ENCODE measurements at regions not wholly inside any gene's neighbourhood (a gene's known extent, or its start where the extent isn't known, plus 50 kb on each side); places are given as distances from the start of the nearest gene placed in this dataset.
A peak's percentile ranks its signal among the peaks of the same experiment; 100 is the strongest.

- Histone ChIP-seq H3K9me3 (peaks cover 14% of the 10 kb centered on the region; the same call in 2 of the 3 replicates), H3K4me3 (no peak overlapping the region), H3K27ac (peak overlapping the region; percentile 26 to 74; a peak in 4 of 6 replicates), H3K4me1 (peaks cover 23% of the 10 kb centered on the region), H3K4me2 (no peak overlapping the region)
- TF ChIP-seq, protein P1, sequence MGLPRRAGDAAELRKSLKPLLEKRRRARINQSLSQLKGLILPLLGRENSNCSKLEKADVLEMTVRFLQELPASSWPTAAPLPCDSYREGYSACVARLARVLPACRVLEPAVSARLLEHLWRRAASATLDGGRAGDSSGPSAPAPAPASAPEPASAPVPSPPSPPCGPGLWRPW (IDR thresholded peaks at IDR 0.05), result no peak
- TF ChIP-seq SMC3 (IDR thresholded peaks at IDR 0.05) (no peak), NFE2L2 (conservative IDR thresholded peaks at IDR 0.05; ENCODE audit: low read length) (no peak), EHMT2 (IDR thresholded peaks at IDR 0.05; ENCODE audit: low read depth) (no peak), FOSB (CRISPR knock-in tag; IDR thresholded peaks at IDR 0.05) (no peak), BHLHE40 (IDR thresholded peaks at IDR 0.05; ENCODE audit: low read depth, low read length) (no peak), NPAS2 (CRISPR knock-in tag; IDR thresholded peaks at IDR 0.05; ENCODE audit: borderline replicate concordance) (no peak), E2F6 (IDR thresholded peaks at IDR 0.05; ENCODE audit: borderline replicate concordance, low read depth) (no peak)
- TF ChIP-seq, protein P2, sequence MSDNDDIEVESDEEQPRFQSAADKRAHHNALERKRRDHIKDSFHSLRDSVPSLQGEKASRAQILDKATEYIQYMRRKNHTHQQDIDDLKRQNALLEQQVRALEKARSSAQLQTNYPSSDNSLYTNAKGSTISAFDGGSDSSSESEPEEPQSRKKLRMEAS (IDR thresholded peaks at IDR 0.05), result no peak
- ATAC-seq (no peak), FAIRE-seq (no peak), DNase-seq (ENCODE audit: low read depth in 1 of 2, low spot score in 1 of 2) (no peak)
- CTCF ChIA-PET, result no interaction called here
- POLR2A ChIA-PET, result no interaction called here
- WGBS (ENCODE audit: missing lambda C conversion rate), result 93% methylated on average over 3 of the region's 7 CpGs
Measured at GRCh38 chrX:141402897-141403610, 160.7 kb upstream of the SPANXC start.

DNA sequence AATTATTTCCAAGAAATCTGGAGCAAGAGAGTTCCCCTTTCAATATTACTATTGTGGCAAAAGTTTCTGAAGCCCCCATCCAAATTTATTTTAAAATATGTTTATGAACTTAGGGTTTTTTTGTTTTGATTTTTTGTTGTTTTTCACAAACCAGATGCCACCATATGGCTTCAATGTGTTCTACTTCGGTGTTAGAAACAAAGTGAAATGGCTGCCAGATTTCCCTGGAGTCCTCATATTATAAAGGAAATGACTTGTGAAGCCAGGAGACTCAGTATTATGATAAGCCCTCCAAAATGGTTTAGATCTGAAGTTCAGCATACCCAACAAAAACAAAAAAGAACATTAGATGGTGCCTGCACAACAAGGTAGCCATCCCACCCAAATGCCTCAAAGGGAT lies 154.2 kb upstream of the SPANXC start:
- H3K4me3 ChIP-seq, result no peak overlapping the region
- CTCF ChIA-PET, result no interaction called here
- no peaks in the 10 kb centered on the region for H3K4me1 ChIP-seq
- no peak overlapping the region for H3K27ac ChIP-seq
- no peak overlapping the region for H3K4me2 ChIP-seq
- H3K9me3 ChIP-seq, result no peaks in the 10 kb centered on the region; the same call in 2 of the 3 replicates
- ATAC-seq (no peak), FAIRE-seq (peak; percentile 7), DNase-seq (ENCODE audit: low read depth in 1 of 2, low spot score in 1 of 2) (no peak)
- no peak for TF ChIP-seq CHD4 (IDR thresholded peaks at IDR 0.05; ENCODE audit: borderline replicate concordance)
- TF ChIP-seq ZNF302 (CRISPR knock-in tag; IDR thresholded peaks at IDR 0.05), result no peak
- TF ChIP-seq NFE2L2 (conservative IDR thresholded peaks at IDR 0.05; ENCODE audit: low read length), result no peak
- TF ChIP-seq CHD2 (IDR thresholded peaks at IDR 0.05; ENCODE audit: low read length, partially characterized antibody), result no peak
- TF ChIP-seq FOSB (CRISPR knock-in tag; IDR thresholded peaks at IDR 0.05), result no peak
- TF ChIP-seq BHLHE40 (IDR thresholded peaks at IDR 0.05; ENCODE audit: low read depth, low read length), result no peak
- 74% methylated on average over 1 of the region's 1 CpG for WGBS (ENCODE audit: missing lambda C conversion rate)
- POLR2A ChIA-PET, result no interaction called here

GRCh38 chrX:141375011-141375760 lies 132.9 kb upstream of the SPANXC start:
- Histone ChIP-seq H3K4me3 (no peak overlapping the region), H3K4me2 (no peak overlapping the region), H3K27ac (no peak overlapping the region), H3K9me3 (no peaks in the 10 kb centered on the region), H3K4me1 (no peaks in the 10 kb centered on the region)
- TF ChIP-seq ESRRA (IDR thresholded peaks at IDR 0.05; ENCODE audit: borderline replicate concordance, low read length), result no peak
- no peak for TF ChIP-seq KDM5A (IDR thresholded peaks at IDR 0.05)
- no peak for TF ChIP-seq NR3C1 (IDR thresholded peaks at IDR 0.05)
- TF ChIP-seq JUN (IDR thresholded peaks at IDR 0.05), result no peak
- TF ChIP-seq TFCP2L1 (CRISPR knock-in tag; IDR thresholded peaks at IDR 0.05), result no peak
- TF ChIP-seq RARB (CRISPR knock-in tag; IDR thresholded peaks at IDR 0.05), result no peak
- no peak for TF ChIP-seq MAFK (IDR thresholded peaks at IDR 0.05; ENCODE audit: partially characterized antibody)
- TF ChIP-seq NFE2L2 (conservative IDR thresholded peaks at IDR 0.05; ENCODE audit: low read length), result no peak
- no peak for TF ChIP-seq HMGXB4 (CRISPR knock-in tag; IDR thresholded peaks at IDR 0.05; ENCODE audit: borderline replicate concordance)
- no peak for TF ChIP-seq POLR2A (IDR thresholded peaks at IDR 0.05; ENCODE audit: low read length)
- no peak for TF ChIP-seq CHD2 (IDR thresholded peaks at IDR 0.05; ENCODE audit: low read length, partially characterized antibody)
- no peak for TF ChIP-seq MAZ (IDR thresholded peaks at IDR 0.05; ENCODE audit: borderline replicate concordance, low read depth, low read length)
- no peak for TF ChIP-seq RCOR1 (IDR thresholded peaks at IDR 0.05; ENCODE audit: low read depth, low read length)
- TF ChIP-seq SREBF2 (IDR thresholded peaks at IDR 0.05), result no peak
- TF ChIP-seq ELK1 (IDR thresholded peaks at IDR 0.05; ENCODE audit: low read depth, low read length), result no peak
- FAIRE-seq (peak; percentile 18), DNase-seq (ENCODE audit: low read depth in 1 of 2, low spot score in 1 of 2) (no peak), ATAC-seq (no peak)
- ChIA-PET CTCF (no interaction called here), POLR2A (no interaction called here)
- 82% methylated on average over 2 of the region's 2 CpGs for WGBS (ENCODE audit: missing lambda C conversion rate)
